IPS DF 6.9 (cell line): ENCODE measurements at regions not wholly inside any gene's neighbourhood (a gene's known extent, or its start where the extent isn't known, plus 50 kb on each side); places are given as distances from the start of the nearest gene placed in this dataset.

Experiments
- DNase-seq: peaks from one replicate; pipeline ENCODE4 v3.0.0-alpha.2; 2013; ENCODE audit warnings: low read depth, low spot score
- H3K27ac ChIP-seq: one replicate; pipeline ENCODE4 v1.5.1; 2013; ENCODE audit warnings: low read length, control low read depth
- H3K27me3 ChIP-seq: 2 replicates; pipeline ENCODE4 v1.6.1; 2013; ENCODE audit warnings: mild to moderate bottlenecking, low read length; ENCODE audit not compliant: control insufficient read depth, insufficient read depth
- H3K36me3 ChIP-seq: 2 replicates; pipeline ENCODE4 v1.6.1; 2013; ENCODE audit warnings: low read length; ENCODE audit not compliant: control insufficient read depth, insufficient read depth
- H3K4me1 ChIP-seq: 2 replicates; pipeline ENCODE4 v1.6.1; 2013; ENCODE audit warnings: low read length; ENCODE audit not compliant: control insufficient read depth, insufficient read depth
- H3K4me3 ChIP-seq: 2 replicates; pipeline ENCODE4 v1.5.1; 2013; ENCODE audit warnings: mild to moderate bottlenecking, low read length
- H3K9me3 ChIP-seq: 2 replicates; pipeline ENCODE4 v1.6.1; 2013; ENCODE audit warnings: low read length, inconsistent platforms; ENCODE audit not compliant: control insufficient read depth, insufficient read depth
- WGBS: extraction: QIAGEN DNeasy Blood & Tissue Kit; methylation state at CpG from one replicate; pipeline ENCODE4 v1.1.7; 2013; ENCODE audit warnings: mixed read lengths, missing lambda C conversion rate; ENCODE audit not compliant: insufficient read length, insufficient coverage; 5-methylcytosine and 5-hydroxymethylcytosine counted together

DNA sequence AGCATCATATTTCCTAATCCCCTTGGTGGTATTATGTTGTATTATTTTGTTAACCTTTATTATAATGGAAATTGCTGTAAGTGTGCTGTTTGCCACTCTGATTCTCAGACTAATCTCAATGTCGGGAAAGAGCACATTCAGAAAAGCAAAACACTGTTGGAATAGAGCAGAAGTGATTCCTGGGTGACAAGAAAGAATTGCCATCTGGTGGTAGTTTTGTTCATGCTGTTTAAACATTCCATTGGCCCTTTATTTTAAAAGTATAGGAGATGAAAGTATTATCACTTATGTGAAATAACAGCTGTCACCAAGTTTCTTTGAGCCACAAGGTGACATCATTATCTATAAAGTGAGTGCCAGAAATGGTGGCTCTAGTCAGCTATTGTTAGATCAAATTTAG, 301.3 kb upstream of the SGCD start:
- Histone ChIP-seq H3K9me3 (no peaks in the 10 kb centered on the region), H3K4me3 (no peak overlapping the region), H3K36me3 (no peaks in the 10 kb centered on the region), H3K27ac (no peak overlapping the region), H3K27me3 (no peaks in the 10 kb centered on the region), H3K4me1 (peaks cover 1% of the 10 kb centered on the region; the same call in 1 of the 2 replicates)
- WGBS: no CpG with 5 or more reads among the region's 1 CpG
- no peak for DNase-seq

DNA sequence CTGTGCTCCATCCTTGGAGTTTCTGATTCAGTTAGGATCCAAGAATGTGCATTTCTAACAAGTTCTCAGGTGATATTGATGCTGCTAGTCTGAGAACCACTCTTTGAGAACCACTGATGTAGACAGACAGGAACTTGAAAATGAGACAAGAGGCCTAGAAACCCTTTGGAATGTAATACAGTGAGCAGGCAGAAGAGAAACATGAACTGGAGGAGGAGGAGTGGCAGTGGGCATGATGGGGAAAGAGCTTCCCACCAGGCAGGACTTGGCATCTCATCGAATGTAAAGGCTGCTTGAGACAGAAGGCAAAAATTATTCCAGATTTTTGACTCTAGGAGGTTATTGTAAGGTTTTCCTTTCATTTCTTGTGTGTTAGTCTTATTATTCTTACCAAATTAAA, 295.8 kb upstream of the SGCD start:
- Histone ChIP-seq H3K36me3 (no peaks in the 10 kb centered on the region), H3K4me1 (peaks cover 2% of the 10 kb centered on the region; the same call in 1 of the 2 replicates), H3K4me3 (no peak overlapping the region), H3K27ac (no peak overlapping the region), H3K27me3 (no peaks in the 10 kb centered on the region), H3K9me3 (no peaks in the 10 kb centered on the region)
- WGBS: no CpG with 5 or more reads among the region's 1 CpG
- DNase-seq: no peak

GRCh38 chr5:156036640-156037039, 290.3 kb upstream of the SGCD start:
- Histone ChIP-seq H3K4me3 (no peak overlapping the region), H3K27ac (no peak overlapping the region)
- DNase-seq: no peak

GRCh38 chr5:156037151-156037909, 289.6 kb upstream of the SGCD start:
- no CpG with 5 or more reads among the region's 2 CpGs for WGBS
- Histone ChIP-seq H3K9me3 (no peaks in the 10 kb centered on the region), H3K27ac (no peak overlapping the region), H3K36me3 (no peaks in the 10 kb centered on the region), H3K4me1 (peaks cover 2% of the 10 kb centered on the region), H3K4me3 (no peak overlapping the region), H3K27me3 (no peaks in the 10 kb centered on the region)
- no peak for DNase-seq

More at GRCh38 chr5:156036640-156037039, 290.3 kb upstream of the SGCD start:
- H3K4me1 ChIP-seq: peaks cover 2% of the 10 kb centered on the region; the same call in 1 of the 2 replicates
- no peaks in the 10 kb centered on the region for H3K27me3 ChIP-seq
- no peaks in the 10 kb centered on the region for H3K9me3 ChIP-seq
- H3K36me3 ChIP-seq: no peaks in the 10 kb centered on the region

GRCh38 chr5:156042726-156043125, 284.2 kb upstream of the SGCD start:
- Histone ChIP-seq H3K4me3 (no peak overlapping the region), H3K4me1 (peaks cover 2% of the 10 kb centered on the region), H3K36me3 (no peaks in the 10 kb centered on the region), H3K9me3 (no peaks in the 10 kb centered on the region), H3K27me3 (no peaks in the 10 kb centered on the region), H3K27ac (no peak overlapping the region)
- DNase-seq: peak; percentile 27
- WGBS: no CpG with 5 or more reads among the region's 1 CpG

GRCh38 chr5:156043351-156043750, 283.6 kb upstream of the SGCD start:
- no peak overlapping the region for H3K27ac ChIP-seq
- no peaks in the 10 kb centered on the region for H3K27me3 ChIP-seq
- peaks cover 2% of the 10 kb centered on the region for H3K4me1 ChIP-seq
- no peak for DNase-seq
- H3K4me3 ChIP-seq: no peak overlapping the region
- H3K9me3 ChIP-seq: no peaks in the 10 kb centered on the region
- H3K36me3 ChIP-seq: no peaks in the 10 kb centered on the region

- H3K27me3 ChIP-seq: no peaks in the 10 kb centered on the region
- H3K27ac ChIP-seq: no peak overlapping the region
- no peak overlapping the region for H3K4me3 ChIP-seq
- H3K4me1 ChIP-seq: no peaks in the 10 kb centered on the region
- no peaks in the 10 kb centered on the region for H3K9me3 ChIP-seq
- peak; percentile 11 for DNase-seq
- H3K36me3 ChIP-seq: no peaks in the 10 kb centered on the region
- no CpG with 5 or more reads among the region's 3 CpGs for WGBS
These were observed 275.0 kb upstream of the SGCD start for GRCh38 chr5:156051972-156052371.

DNA sequence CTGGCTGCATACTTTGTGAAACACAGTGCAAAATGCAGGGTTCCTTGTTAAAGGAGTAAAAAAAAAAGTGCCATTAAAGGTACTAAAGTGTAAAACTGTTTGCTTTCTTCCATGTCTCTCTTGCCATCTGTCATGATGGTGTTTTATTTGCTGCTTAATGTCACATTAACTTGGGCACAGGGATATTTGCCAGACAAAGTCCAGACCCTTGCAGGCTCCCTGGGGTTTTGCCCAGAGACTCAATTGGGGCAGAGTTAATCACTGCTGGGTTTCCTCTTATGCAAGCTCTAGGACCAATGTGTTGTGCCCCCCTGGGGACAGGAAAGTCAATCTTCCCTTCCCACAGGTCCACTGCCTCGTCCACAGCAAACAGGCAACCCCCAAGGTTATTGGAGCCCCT, 274.3 kb upstream of the SGCD start:
- Histone ChIP-seq H3K9me3 (no peaks in the 10 kb centered on the region), H3K27ac (no peak overlapping the region), H3K4me1 (no peaks in the 10 kb centered on the region), H3K36me3 (no peaks in the 10 kb centered on the region), H3K4me3 (no peak overlapping the region), H3K27me3 (no peaks in the 10 kb centered on the region)
- no CpG with 5 or more reads among the region's 1 CpG for WGBS
- no peak for DNase-seq

DNA sequence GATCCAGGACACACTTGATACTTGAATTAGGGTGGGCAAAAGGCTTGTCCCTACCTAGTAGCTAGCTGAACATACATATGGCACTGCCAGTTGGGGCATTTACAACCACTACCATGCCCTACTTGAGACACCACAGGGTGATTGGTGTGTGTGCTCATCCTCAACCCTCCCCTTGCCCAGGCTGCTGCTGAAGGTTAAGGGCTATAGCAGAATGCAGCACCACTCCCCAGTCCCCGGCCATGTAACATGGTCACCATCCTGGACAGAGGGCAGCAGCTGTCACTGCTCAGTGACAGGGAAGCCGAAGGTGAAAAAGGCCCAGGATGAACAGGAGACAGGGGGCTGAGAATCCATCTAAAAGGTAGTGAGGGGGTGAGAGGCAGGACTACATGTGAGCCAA, 273.9 kb upstream of the SGCD start:
- Histone ChIP-seq H3K27me3 (no peaks in the 10 kb centered on the region), H3K4me1 (no peaks in the 10 kb centered on the region), H3K9me3 (no peaks in the 10 kb centered on the region), H3K27ac (no peak overlapping the region), H3K36me3 (no peaks in the 10 kb centered on the region), H3K4me3 (no peak overlapping the region)
- DNase-seq: no peak
- WGBS: no CpG with 5 or more reads among the region's 2 CpGs

DNA sequence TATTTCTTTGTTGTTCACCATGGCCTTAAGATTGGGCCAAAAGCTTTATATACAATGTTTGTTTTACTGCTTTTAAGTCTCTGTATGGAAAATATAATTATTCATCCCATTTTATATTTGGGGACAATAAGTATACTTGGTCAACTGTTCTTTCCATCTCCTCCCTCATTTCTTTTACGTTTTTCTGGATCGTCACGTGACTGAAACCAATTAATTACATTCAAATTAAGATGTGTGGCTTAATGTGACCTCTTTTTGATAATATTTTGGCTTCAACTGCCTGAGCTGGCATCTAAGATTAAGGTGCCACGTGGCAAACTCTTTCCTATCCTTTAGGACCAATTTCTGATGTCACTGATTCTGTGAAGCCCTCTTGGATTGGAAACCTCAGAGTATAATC, 250.1 kb upstream of the SGCD start:
- Histone ChIP-seq H3K4me1 (no peaks in the 10 kb centered on the region), H3K4me3 (no peak overlapping the region), H3K27ac (no peak overlapping the region), H3K36me3 (no peaks in the 10 kb centered on the region), H3K27me3 (no peaks in the 10 kb centered on the region), H3K9me3 (peaks cover 2% of the 10 kb centered on the region; the same call in 1 of the 2 replicates)
- WGBS: no CpG with 5 or more reads among the region's 4 CpGs
- DNase-seq: no peak

- no CpG with 5 or more reads among the region's 5 CpGs for WGBS
These were observed 239.3 kb upstream of the SGCD start for GRCh38 chr5:156087577-156088110.

More at GRCh38 chr5:156087577-156088110, 239.3 kb upstream of the SGCD start:
- Histone ChIP-seq H3K27ac (no peak overlapping the region), H3K9me3 (peaks cover 1% of the 10 kb centered on the region), H3K4me1 (no peaks in the 10 kb centered on the region), H3K4me3 (no peak overlapping the region), H3K36me3 (no peaks in the 10 kb centered on the region), H3K27me3 (no peaks in the 10 kb centered on the region)
- DNase-seq: no peak
